Omental fat pad (tissue), 3 donors: ENCODE measurements at regions not wholly inside any gene's neighbourhood (a gene's known extent, or its start where the extent isn't known, plus 50 kb on each side); places are given as distances from the start of the nearest gene placed in this dataset.

Source experiments
- ATAC-seq: fragments of 150-250 bp; one replicate; pipeline ENCODE4 v1.9.1; 2016; ENCODE audit warnings: mild to moderate bottlenecking, moderate library complexity; ENCODE audit not compliant: low FRiP score
- DNase-seq: peaks from one replicate; pipeline ENCODE4 v3.0.0-alpha.2; 2019; ENCODE audit warnings: low spot score
- CTCF ChIP-seq, 3 donors: fragments of 450-650 bp; IDR thresholded peaks; one replicate each; pipeline ENCODE4 v1.5.1; 2016 to 2017; ENCODE audit warnings: antibody characterized with exemption in 3 of 3, mild to moderate bottlenecking in 3 of 3, moderate library complexity in 2 of 3

- ATAC-seq (no peak), DNase-seq (no peak)
- TF ChIP-seq CTCF (IDR thresholded peaks at IDR 0.05): no peak
Observed at GRCh38 chr11:19463976-19464375, 223.2 kb upstream of the E2F8 start.

- peak; percentile 84 for ATAC-seq
- peak; percentile 57 for DNase-seq
- TF ChIP-seq CTCF (IDR thresholded peaks at IDR 0.05): no peak
Observed at GRCh38 chr11:19460718-19461405, 220.1 kb upstream of the E2F8 start.

- DNase-seq: no peak
- no peak for ATAC-seq
- TF ChIP-seq CTCF (IDR thresholded peaks at IDR 0.05): no peak
Observed at GRCh38 chr11:19459240-19459639, 218.5 kb upstream of the E2F8 start.

GRCh38 chr11:19458721-19459120 lies 218.0 kb upstream of the E2F8 start:
- ATAC-seq: no peak

GRCh38 chr11:19458231-19458630 lies 217.5 kb upstream of the E2F8 start:
- TF ChIP-seq CTCF (IDR thresholded peaks at IDR 0.05): no peak
- no peak for ATAC-seq
- no peak for DNase-seq

More at GRCh38 chr11:19458721-19459120, 218.0 kb upstream of the E2F8 start:
- TF ChIP-seq CTCF (IDR thresholded peaks at IDR 0.05): no peak
- DNase-seq: no peak

GRCh38 chr11:19455731-19456130 lies 215.0 kb upstream of the E2F8 start:
- no peak for TF ChIP-seq CTCF (IDR thresholded peaks at IDR 0.05)
- DNase-seq: no peak
- ATAC-seq: no peak

- DNase-seq (peak; percentile 42), ATAC-seq (no peak)
- TF ChIP-seq CTCF (IDR thresholded peaks at IDR 0.05): no peak
Observed at GRCh38 chr11:19453651-19454257, 213.0 kb upstream of the E2F8 start.
